OCI-LY1 (cell line): ENCODE measurements at regions not wholly inside any gene's neighbourhood (a gene's known extent, or its start where the extent isn't known, plus 50 kb on each side); places are given as distances from the start of the nearest gene placed in this dataset.

Experiments
- CTCF ChIP-seq: fragments of 200-600 bp; sonication (generic), shearing (Covaris generic); IDR thresholded peaks from 2 replicates; pipeline ENCODE4 v1.5.1; 2017; ENCODE audit warnings: mild to moderate bottlenecking, antibody characterized with exemption, low read length, moderate library complexity, mixed read lengths
- EZH2 ChIP-seq: fragments of 200-600 bp; sonication (generic), shearing (Covaris generic); IDR thresholded peaks from 2 replicates; pipeline ENCODE4 v1.8.0; 2017; ENCODE audit warnings: borderline replicate concordance, mixed run types, mild to moderate bottlenecking, antibody characterized with exemption, low read length, moderate library complexity, mixed read lengths

- TF ChIP-seq CTCF (no peak), EZH2 (no peak)
Measured at GRCh38 chr10:43968961-43969360, 320.3 kb upstream of the ZNF32 start.
